Suppressor macrophage treated with lipopolysaccharide for 1 hour (primary cell): ENCODE measurements at regions not wholly inside any gene's neighbourhood (a gene's known extent, or its start where the extent isn't known, plus 50 kb on each side); places are given as distances from the start of the nearest gene placed in this dataset.

Source experiments
- DNase-seq, 3 donors: peaks; one replicate each; pipeline ENCODE4 v3.0.0-alpha.2; 2020 to 2022

DNA sequence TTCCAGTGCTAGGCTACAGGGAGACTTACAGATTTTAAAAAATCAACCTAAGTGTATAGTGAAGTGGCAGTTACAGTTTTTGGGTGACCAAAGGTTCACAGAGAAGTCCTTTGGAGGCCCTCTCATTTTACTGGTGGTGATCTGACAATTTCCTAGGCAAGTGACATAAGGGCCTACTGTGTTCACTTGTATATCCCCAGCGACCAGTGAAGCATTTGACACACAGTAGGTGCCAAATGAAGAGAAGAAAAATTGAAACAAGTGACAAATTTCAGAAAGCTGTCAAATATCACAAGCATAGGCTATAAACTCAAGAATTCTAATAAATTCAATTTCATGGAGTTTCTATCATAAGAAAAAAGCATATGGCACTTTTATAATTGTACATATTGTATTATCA lies 89.5 kb downstream of the RPL22L1 start:
- DNase-seq, result no peak

DNA sequence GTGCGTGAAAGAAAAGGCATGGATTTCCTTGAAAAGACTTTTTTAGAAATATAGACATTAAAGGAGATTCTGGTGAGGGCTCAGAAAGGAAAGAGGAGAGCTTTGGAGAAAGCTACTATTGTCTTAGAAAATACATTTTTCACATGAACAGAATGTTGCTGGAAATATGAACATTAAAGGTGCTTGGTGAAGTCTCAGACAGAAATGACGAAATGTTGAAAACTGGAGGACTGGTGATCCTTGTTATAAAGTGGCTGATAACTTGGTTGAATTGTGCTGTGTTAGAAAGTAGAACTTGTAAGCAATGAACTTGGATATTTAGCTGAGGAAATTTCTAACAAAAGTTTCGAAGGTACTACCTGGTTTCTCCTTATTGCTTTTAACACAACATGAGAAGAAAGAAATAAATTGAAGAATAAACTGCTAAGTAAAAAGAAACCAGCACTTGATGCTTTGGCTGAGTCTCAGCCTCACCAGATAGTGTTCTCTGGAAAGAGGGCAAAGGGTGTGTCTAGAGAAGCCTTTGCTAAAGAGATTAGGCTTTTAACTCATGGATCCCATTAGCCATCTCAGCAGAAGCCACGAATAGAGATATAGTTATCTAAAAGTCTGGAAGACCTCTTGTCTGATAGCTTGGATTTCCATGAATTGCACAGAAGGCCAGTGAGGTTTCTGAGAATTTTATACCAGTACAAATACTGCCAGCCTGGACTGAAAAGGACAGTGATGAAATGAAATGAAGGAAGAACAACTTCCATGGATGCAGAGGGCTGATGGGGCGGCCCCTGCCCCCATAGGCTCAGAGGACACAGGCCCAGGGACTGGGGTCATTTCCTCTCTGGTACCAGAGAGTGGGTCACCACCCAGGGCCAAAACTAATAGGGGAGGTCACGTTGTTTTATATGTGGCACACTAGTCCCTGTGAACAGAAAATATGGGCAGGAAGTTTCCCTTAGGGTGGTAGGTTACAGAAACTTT lies 91.5 kb downstream of the RPL22L1 start:
- no peak for DNase-seq

DNA sequence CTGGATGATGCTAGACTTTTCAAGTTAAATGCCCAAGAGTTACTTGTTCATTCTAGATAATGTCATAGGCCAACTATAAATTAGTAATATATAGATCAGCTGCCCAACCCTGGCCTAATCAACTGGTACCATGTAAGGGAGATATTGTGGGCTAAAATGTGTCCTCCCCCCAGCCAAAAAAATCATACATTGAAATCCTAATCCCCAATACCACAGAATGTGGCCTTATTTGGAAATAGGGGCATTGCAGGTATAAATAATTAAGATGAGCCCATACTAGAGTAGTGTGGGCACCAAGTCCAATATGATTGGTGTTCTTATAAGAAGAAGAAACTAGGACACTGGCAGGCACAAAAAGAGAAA lies 92.5 kb downstream of the RPL22L1 start:
- no peak for DNase-seq

DNA sequence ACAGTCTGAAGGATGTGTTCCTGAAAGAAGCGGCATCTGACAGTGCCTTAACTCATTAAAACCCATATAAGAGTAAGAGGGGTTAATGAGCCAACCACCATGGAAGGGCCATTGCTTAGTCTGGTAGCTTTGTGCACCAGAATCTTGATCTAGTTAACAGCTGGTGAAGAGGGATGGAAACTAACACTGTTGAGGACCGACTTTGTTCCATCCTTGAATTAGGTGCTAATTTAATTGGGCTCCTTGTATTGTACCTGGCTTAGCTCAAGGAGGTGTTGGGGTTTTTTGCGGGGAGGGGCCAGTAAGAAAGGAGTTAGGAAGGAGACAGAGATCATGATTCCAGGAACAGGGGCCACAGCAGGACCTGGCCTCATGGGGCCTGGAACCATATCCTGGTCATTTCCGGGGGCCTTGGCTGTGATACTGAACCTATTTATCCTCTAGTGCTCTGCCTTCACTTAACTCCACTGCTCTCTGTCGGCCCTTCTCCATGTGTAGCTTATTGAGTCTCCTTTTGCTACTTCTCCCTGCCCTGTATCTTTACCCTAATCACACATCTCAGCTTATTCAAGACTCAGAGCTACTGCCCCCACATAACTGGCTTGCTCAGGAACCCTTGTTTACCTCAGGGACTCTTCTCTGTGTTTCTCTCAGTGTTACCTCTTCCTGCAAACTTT lies 93.0 kb downstream of the RPL22L1 start:
- no peak for DNase-seq

DNA sequence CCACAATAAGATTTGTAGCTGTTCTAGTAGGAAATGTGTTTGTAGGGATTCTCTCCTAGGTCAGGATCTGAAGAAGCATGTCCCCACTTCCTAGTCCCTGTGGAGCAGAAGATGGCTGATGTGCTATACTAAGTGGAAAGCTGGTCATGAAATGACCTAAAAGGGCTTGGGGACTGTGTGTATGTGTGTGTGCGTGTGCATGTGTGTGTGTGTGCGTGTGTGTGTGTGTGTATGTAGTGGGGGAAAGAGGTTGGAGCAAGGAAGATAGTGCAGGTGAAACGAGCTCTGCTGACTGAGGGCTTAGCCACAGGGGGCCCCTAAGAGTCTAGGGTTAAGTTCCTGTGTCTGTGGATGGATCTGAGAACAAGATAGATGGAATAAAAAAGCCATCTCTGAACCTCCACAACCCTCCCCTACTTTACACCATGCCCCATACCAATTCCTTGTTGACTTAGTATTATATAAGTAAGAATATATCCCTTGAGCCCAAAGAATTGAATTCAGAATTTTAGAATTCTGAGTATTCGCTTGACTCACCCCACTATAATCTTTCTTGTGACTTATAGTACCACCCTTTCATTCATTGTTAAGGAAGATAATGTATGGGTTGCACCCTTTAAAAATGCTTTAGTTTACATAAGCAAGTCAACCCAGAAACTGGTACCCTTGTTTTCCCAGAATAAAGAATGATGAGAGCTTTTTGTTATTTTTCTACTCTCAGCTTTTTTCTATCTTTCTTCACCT lies 96.1 kb downstream of the RPL22L1 start:
- DNase-seq, result no peak

DNA sequence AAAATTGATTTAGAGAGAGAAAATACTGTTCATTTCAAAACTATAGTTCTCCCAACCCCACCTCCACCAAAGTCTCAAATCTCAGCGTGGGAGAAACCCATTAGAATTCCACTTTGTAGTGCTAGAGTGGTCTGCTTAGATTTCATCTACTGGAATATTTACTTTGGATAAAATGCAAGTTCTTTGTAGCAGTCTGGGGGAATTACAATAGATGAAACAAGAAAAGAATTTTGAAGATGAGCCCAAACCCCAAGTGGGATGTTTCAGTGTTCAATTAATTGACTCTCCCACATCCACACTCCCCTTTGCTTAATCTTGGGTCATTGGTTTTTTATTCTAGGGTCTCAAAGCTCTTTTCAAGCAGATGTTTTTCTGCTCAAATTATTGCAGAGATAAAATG lies 97.8 kb downstream of the RPL22L1 start:
- DNase-seq, result no peak

DNA sequence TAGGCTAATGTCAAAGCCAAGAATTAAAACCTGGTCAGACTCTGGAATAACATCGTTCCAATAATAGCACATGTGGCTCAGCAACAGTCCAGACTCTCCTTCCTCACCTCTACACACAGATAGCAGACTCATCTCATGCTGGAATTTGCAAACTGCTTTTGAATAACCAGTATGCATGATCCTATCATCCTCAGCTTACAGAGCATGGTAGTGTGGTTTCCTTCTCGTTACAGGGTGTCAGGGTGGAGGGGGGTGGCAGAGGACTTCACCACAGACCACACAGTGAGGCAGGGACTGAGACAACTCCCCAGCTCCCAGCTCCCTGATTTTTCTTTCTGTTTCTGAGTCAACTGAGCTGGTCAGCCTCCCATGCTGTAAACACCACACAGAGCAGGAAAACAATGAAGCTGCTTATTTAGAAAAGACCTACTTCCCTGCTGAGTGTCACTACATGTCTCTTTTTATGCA lies 101.6 kb downstream of the RPL22L1 start:
- no peak for DNase-seq

DNA sequence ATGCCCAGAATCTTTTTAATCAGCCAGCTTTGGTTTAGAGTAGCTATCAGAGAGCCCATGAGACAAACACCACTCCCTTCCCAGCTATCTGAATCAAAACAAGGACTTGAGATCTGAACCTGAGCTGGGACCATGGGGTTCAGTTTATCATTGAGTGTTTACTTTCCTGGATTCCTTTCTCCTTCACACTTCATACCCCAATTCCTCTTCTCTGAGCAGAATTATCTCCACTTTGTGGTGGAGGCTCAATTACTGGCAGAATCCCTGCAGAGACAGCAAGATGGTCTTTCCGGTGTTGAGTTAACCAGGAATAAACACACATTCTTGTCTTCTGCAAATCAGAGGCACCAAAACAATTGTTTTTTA lies 102.4 kb downstream of the RPL22L1 start:
- DNase-seq, result no peak

DNA sequence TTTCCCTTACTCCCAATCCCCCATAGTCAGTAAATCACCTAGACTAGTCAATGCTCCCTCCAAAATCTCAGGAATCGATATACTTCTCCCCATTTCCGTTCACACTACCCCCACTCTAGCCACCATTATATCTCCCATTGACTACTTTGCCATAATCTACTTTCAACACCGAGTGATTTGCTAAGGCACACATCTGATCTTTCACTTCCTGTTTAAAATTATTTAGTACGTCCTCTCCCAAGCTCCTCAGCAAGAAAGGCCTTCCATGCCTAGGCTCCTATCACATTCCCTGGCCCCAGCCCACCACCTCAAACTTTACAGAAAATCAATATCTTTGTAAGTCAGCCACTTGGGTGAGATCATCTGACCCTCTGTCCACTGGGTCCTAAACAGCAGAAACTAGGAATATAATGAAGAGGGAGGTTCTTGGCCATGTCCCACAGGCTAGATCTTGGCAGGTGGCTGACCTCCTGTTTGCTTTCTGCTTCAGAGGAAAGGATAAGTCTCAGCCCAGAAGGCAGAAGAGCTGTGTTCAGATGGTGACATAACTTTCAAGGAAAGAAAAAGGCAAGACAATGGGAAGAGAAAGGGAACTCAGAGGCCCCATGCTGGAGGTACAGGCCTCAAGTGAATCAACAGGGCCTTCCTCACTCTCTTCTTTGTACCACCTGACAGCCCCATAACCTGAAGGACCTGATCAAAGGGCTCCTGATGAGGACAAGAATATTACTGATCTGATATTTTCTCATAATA lies 103.0 kb downstream of the RPL22L1 start:
- DNase-seq, result no peak

DNA sequence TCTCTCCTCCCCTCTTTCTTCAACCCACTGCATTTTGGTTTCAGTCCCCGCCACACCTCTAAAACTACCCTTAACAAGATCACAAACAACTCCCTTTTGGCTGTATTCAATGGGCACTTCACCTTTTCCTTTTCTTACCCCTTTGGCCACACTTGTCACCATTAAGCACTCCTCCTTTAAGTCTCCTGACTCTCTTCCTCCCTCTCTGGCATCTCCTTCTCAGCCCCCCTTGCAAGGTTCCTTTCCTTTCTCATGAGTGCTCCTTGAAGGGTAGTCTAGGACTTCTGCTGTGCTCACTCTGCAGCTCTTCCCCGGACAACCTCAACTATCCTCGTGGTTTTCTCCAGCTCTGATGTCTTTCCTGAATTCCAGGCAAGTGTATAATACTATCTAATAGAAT lies 103.7 kb downstream of the RPL22L1 start:
- DNase-seq, result no peak

DNA sequence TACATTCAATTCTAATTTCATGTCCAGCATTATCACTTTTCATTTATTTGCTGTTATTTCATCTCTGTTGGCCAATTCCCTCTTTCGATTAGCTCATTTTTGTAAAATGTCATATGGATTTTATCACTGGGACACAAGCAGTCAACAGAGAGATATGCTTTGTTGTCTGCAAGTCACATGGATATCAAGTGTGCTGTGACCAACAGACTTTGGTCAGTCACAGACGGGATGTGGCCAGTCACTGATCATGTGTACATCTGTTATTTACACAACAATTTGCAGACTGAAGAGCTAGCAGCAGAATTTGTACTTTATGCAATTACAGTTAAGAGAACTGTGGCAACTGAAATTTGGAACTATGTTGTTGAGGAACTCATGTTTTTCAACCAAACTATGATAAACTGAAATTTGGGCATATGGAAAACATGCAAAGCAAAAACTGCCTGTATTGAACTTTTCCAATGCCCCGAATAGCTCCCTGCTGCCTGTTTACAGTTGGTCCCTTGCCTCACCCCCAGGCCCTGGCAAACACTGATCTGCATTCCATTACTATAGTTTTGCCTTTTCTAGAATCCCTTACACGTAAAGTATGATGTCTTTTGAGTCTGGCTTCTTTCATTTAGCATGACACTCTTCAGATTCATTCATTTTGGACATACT lies 104.4 kb downstream of the RPL22L1 start:
- no peak for DNase-seq

DNA sequence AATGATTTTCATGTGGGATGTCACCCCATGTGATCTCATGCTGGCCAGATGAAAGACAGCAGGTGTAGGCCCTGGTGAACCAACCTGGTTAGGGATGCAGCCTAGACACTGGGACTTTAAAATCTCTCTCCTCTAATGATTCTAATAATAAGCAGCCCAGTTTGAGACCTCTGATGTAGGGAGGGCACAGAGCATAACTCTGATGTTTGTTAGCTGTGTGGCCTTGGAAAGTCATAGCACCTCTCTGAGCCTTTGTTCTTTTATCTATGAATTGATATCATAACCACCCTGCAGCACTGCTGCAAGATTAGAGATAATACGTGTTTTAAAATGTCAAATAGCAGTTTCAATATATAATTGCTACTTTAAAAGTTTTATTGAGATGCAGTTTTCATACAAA lies 106.0 kb downstream of the RPL22L1 start:
- no peak for DNase-seq

DNA sequence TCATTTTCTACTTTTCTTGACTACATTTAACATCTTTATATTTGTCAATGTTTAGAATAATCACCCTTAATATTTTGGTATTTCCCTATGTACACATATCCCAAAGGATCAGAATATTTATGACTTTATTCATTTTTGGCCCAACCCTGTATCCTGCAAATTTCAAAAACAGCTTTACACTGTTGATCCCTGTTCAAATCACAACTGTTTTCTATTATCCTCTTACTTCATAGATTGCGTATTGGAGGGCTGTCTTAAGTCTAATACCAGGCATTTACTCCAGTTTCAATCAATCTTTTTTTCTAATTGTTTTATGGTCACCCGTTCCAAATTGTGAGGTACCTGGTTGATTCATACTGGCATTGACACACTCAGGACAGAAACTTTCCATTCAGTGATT lies 107.9 kb downstream of the RPL22L1 start:
- no peak for DNase-seq

DNA sequence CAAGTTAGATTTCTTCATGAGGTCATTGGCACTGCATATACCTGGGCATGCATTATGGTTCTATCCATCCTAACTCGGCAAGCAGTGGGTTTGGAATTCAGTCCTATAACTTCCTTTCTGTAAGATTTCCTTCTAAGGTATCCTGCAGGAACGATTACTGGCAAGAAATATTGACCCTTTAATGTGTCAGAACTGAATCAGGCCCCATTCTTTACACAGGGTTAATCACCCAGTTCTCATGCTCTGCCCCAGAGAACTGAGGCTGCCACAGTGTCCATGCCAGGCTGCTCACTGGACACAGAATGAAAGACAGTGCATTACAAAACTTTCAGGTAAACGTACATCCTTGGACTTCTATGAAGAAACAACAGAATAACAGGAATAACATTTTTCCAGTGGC lies 108.9 kb downstream of the RPL22L1 start:
- no peak for DNase-seq

DNA sequence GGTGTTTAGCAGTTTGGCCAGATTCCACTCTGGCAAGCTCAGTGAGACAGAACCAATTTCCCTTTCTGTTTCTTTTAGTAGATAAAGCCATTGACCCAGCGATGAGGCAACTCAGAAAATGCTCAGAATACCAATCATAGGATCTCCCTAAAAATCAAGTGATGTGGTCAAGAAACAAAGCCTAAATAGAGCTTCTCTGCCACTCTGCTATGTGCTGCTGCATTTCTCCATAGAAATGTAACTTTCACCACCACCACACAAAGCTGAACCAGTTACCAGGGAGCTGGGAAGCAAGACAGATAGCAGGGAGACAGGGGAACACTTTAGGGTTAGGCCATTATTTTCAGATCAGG lies 109.8 kb downstream of the RPL22L1 start:
- no peak for DNase-seq

DNA sequence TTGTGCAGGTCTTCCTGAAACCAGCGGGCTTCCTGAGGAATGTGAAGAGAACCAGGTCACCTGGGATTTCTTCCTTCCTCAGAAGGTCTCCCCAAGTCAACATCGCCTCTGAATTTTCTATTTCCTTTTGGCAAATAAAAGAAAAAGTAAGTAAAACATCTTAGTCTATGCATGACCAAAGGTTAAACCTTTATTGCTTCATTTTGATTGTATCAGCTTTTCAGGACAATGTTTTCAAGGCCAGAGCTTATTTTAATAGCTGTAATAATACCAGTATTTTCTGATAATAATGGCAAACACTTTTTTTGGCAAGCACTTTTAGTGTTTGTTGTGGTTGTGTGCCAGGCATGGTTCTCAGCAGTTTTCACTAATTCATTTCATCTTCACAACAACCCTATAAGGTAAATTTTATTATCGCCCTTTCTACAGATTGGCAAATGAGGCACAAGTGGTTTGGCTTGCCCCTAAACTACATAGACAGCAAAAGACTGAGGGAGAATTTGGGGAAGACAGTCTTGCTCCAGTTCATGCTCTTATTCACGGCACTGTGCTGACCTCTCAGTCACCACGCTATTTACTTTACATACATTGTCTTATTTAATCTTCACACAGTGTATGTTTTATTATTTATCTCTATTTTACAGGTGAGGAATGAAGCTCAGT lies 110.4 kb downstream of the RPL22L1 start:
- DNase-seq, result no peak

DNA sequence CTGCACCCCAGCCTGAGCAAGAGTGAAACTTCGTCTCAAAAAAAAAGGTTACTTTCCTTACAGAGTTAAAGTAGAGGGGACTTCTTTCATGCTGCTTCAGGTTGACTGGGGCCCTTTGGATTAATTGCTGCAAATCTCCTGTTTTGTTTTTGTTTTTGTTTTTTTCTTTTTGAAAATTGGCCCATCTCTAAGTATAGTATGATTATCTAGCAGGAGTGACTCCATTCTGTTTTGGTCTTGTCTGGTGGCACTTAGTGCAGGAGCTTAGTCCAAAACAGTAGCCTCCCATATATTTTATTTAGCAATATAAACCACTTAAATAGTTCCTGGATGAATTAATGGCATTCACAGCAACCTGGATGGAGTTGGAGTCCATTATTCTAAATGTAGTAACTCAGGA lies 113.0 kb downstream of the RPL22L1 start:
- DNase-seq, result no peak

DNA sequence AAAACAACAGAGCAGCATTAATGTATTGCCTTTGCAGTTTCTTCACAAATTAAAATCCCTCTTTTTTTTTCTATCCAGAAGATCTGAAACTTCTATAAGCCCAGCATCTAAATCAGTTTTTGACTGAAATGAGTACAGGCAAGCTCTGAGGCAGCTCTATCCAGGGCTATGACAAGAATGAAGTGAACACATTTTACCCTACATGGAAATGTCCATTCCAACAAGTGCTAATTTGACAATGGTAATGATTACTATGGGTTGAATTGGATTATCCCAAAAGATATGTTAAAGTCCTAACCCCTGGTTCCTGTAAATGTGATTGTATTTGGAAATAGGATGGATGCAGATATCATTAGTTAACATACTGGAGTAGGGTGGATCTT lies 115.7 kb downstream of the RPL22L1 start:
- DNase-seq, result no peak

DNA sequence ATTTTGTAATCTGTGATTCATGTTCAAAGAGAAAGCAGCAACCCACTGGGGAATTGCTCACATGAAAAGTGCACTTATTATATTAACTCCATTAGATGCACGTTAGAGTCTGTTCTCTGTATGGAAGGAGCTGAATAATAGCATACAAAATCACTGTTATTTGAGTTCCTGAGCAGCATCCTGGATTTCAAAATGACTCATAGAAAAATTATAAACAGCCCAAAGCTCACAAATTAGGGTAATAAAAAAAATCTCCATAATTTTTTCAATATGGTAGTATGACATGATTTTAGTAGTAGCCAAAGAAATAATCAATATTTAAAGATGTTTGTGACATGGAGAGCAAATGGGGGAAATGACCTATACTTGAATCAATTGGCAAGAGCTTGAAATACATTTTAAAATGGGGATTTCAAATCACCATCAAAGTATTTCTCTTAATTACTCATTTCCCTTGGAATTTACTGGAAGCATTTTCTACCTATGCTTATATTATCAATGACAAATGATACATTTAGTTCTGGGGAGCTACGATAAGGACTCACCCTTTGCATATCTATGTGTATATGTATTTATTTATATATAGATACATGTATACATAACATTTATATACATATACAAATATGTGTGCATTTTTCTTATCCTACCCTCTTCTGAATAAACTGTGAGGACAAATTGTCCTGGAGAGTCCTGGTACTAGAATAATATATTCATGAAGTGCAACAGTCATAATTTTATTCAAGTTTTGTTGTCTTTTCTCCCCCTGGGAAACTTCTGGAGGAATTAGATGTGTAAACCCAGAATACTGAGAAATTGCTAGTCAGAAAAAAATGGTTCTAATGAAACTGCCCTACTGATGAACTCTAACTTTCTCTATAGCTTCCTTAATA lies 116.3 kb downstream of the RPL22L1 start:
- no peak for DNase-seq

DNA sequence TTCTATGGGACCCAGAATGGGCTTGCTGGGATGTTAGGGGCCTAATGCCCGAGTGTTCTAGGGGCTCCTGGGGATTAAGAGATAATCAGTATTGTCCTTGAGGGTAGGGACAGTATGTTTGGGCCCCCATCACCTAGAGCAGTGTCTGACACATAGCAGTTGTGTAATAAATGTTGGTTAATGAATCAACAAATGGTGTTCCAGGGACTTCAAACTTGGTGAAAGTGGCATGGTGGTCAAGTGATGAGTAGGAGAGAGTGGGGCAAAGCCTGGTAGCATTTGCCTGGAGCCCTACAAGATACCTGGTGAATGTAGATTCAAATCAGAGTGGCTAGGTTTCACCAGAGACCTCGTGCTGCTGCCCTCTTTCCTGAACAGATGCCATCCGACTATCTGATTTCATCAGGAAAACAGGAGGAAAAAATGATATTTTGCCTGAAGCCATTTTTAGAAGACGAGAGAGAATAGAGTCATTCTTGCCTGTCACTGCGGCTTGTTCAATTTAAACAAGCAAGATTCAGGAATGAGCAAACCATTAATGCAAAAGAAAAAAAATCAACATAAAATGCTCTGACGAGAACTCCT lies 117.3 kb downstream of the RPL22L1 start:
- DNase-seq, result no peak
